KMS-11 (cell line): ENCODE measurements at regions not wholly inside any gene's neighbourhood (a gene's known extent, or its start where the extent isn't known, plus 50 kb on each side); places are given as distances from the start of the nearest gene placed in this dataset.
"Not testable (repeated sequence)": the region's sequence is repeated elsewhere in the genome, so short reads cannot be mapped to it uniquely, and the experiment has no call there.

Experiments
- H2AFZ ChIP-seq: fragments of 200-600 bp; sonication (generic); 2 replicates; pipeline ENCODE4 v1.6.1; 2016; ENCODE audit warnings: antibody characterized with exemption, mixed run types, low read depth
- H3K27ac ChIP-seq: fragments of 200-600 bp; sonication (generic); 2 replicates; pipeline ENCODE4 v1.6.1; 2016; ENCODE audit warnings: mild to moderate bottlenecking, mixed run types
- H3K27me3 ChIP-seq: fragments of 200-600 bp; sonication (generic); 2 replicates; pipeline ENCODE4 v1.6.1; 2017; ENCODE audit warnings: mild to moderate bottlenecking, low read depth, mixed run types, moderate library complexity; ENCODE audit not compliant: insufficient read depth
- H3K36me3 ChIP-seq: fragments of 200-600 bp; sonication (generic); 2 replicates; pipeline ENCODE4 v1.6.1; 2017; ENCODE audit warnings: mild to moderate bottlenecking, mixed run types; ENCODE audit not compliant: insufficient read depth
- H3K4me1 ChIP-seq: fragments of 200-600 bp; sonication (generic); 2 replicates; pipeline ENCODE4 v1.6.1; 2016; ENCODE audit warnings: mild to moderate bottlenecking, low read depth, mixed run types; ENCODE audit not compliant: poor library complexity, severe bottlenecking
- H3K4me2 ChIP-seq: fragments of 200-600 bp; sonication (generic); 2 replicates; pipeline ENCODE4 v1.7.0; 2016; ENCODE audit warnings: mild to moderate bottlenecking, mixed run types
- H3K4me3 ChIP-seq: fragments of 200-600 bp; sonication (generic); IDR thresholded peaks from 2 replicates; pipeline ENCODE4 v1.6.1; 2017; ENCODE audit warnings: low read depth, low read length, mixed read lengths; ENCODE audit not compliant: insufficient read depth
- H3K79me2 ChIP-seq: fragments of 200-600 bp; sonication (generic); 2 replicates; pipeline ENCODE4 v1.6.1; 2016; ENCODE audit warnings: low read depth, mixed run types; ENCODE audit not compliant: insufficient read depth
- H3K9ac ChIP-seq: fragments of 200-600 bp; sonication (generic); 2 replicates; pipeline ENCODE4 v1.6.1; 2016; ENCODE audit warnings: mild to moderate bottlenecking, mixed run types
- H4K20me1 ChIP-seq: fragments of 200-600 bp; sonication (generic); 2 replicates; pipeline ENCODE4 v1.6.1; 2016; ENCODE audit warnings: mild to moderate bottlenecking, mixed run types; ENCODE audit not compliant: insufficient read depth
- CTCF ChIP-seq: fragments of 200-600 bp; sonication (generic); conservative IDR thresholded peaks from 2 replicates; pipeline ENCODE4 v1.6.1; 2017; ENCODE audit warnings: low read depth, mild to moderate bottlenecking, antibody characterized with exemption, low read length, moderate library complexity, mixed read lengths

GRCh38 chr5:101306391-101307137, 403.5 kb upstream of the ST8SIA4 start:
- peak overlapping the region; percentile 31; the same call in 1 of the 2 replicates for H3K27ac ChIP-seq
- no peak overlapping the region for H2AFZ ChIP-seq

GRCh38 chr5:101296477-101296876, 393.4 kb upstream of the ST8SIA4 start:
- Histone ChIP-seq H3K4me1 (peaks cover 37% of the 10 kb centered on the region), H3K36me3 (no peaks in the 10 kb centered on the region), H3K79me2 (no peaks in the 10 kb centered on the region), H2AFZ (no peak overlapping the region), H3K4me2 (no peak overlapping the region), H3K27me3 (no peaks in the 10 kb centered on the region), H3K9ac (no peak overlapping the region), H3K4me3 (no peak overlapping the region), H3K27ac (no peak overlapping the region), H4K20me1 (no peaks in the 10 kb centered on the region)
- TF ChIP-seq CTCF = no peak

More at GRCh38 chr5:101306391-101307137, 403.5 kb upstream of the ST8SIA4 start:
- Histone ChIP-seq H3K9ac (no peak overlapping the region), H3K4me3 (no peak overlapping the region), H3K4me1 (peaks cover 12% of the 10 kb centered on the region), H3K79me2 (no peaks in the 10 kb centered on the region), H4K20me1 (no peaks in the 10 kb centered on the region), H3K4me2 (peak overlapping the region; percentile 5; the same call in 1 of the 2 replicates), H3K36me3 (no peaks in the 10 kb centered on the region), H3K27me3 (no peaks in the 10 kb centered on the region)
- TF ChIP-seq CTCF = no peak

DNA sequence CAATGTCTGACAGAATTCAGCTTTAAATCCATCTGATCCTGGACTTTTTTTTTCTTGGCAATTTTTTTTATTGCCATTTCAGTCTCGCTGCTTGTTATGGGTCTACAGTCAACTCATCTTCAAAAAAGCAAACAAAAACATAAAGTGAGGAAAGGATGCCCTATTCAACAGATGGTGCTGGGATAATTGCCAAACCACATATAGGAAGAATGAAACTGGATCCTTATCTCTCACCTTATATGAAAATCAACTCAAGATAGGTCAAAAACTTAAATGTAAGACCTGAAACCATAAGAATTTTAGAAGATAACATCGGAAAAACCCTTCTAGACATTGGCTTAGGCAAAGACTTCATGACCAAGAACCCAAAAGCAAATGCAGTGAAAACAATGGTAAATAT, 389.1 kb upstream of the ST8SIA4 start:
- no peaks in the 10 kb centered on the region for H3K27me3 ChIP-seq
- no peak for TF ChIP-seq CTCF
- H3K27ac ChIP-seq = peak overlapping the region; percentile 59
- no peak overlapping the region for H3K4me3 ChIP-seq
- peaks cover 61% of the 10 kb centered on the region for H3K4me1 ChIP-seq
- H3K4me2 ChIP-seq = peak overlapping the region; percentile 88
- H3K9ac ChIP-seq = no peak overlapping the region
- H3K36me3 ChIP-seq = no peaks in the 10 kb centered on the region
- H2AFZ ChIP-seq = no peak overlapping the region
- no peaks in the 10 kb centered on the region for H4K20me1 ChIP-seq
- no peaks in the 10 kb centered on the region for H3K79me2 ChIP-seq

GRCh38 chr5:101290761-101291160, 387.7 kb upstream of the ST8SIA4 start:
- not testable (repeated sequence) for H3K27me3 ChIP-seq, H3K27ac ChIP-seq, H3K4me2 ChIP-seq, H3K36me3 ChIP-seq, H3K9ac ChIP-seq, H2AFZ ChIP-seq, H3K79me2 ChIP-seq, H3K4me3 ChIP-seq, H4K20me1 ChIP-seq
- H3K4me1 ChIP-seq = peaks cover 61% of the 10 kb centered on the region

GRCh38 chr5:101288633-101289032, 385.6 kb upstream of the ST8SIA4 start:
- TF ChIP-seq CTCF = no peak
- no peaks in the 10 kb centered on the region for H4K20me1 ChIP-seq
- H3K4me3 ChIP-seq = no peak overlapping the region
- no peak overlapping the region for H3K9ac ChIP-seq
- H3K4me2 ChIP-seq = 0 out of 2 replicates have a peak overlapping the region, but pooled peaks have one; percentile 26
- peaks cover 46% of the 10 kb centered on the region for H3K4me1 ChIP-seq
- no peaks in the 10 kb centered on the region for H3K27me3 ChIP-seq
- H3K27ac ChIP-seq = no peak overlapping the region
- H3K36me3 ChIP-seq = no peaks in the 10 kb centered on the region
- H2AFZ ChIP-seq = no peak overlapping the region
- H3K79me2 ChIP-seq = no peaks in the 10 kb centered on the region
